ENCODE measurements at regions not wholly inside any gene's neighbourhood (a gene's known extent, or its start where the extent isn't known, plus 50 kb on each side); places are given as distances from the start of the nearest gene placed in this dataset.

DNA sequence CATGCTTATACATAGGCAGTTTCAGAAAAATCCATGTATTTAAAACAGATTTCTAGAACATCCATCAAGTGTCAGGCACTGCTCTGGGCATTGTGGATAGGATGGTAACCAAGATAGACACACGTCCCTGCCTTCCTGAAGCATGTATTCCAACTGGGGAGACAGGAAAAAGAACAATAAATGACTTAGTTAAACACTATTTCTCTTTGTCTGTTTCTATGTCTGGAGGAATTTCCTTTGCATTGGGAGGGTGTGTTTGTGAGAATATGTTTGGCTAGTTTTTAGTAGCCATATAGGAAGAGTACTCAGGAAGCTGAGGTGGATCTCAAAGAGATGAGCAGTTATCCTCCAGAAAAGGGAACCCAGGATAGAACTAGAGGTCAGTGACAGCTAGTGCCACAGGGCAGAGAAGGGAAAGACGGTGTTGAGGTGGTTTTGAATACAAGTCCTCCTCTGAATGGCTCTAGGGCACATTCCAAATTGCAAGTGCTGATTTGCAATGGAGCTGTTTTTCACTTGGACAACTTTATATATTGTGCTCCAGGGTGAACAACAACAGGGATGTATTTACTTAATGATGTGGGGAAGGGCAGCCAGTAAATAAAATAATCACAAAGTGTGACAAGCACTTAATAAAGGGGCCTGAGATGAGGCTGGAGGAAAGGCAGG is 144.7 kb upstream of the SHB start:
- TF ChIP-seq, protein P1, sequence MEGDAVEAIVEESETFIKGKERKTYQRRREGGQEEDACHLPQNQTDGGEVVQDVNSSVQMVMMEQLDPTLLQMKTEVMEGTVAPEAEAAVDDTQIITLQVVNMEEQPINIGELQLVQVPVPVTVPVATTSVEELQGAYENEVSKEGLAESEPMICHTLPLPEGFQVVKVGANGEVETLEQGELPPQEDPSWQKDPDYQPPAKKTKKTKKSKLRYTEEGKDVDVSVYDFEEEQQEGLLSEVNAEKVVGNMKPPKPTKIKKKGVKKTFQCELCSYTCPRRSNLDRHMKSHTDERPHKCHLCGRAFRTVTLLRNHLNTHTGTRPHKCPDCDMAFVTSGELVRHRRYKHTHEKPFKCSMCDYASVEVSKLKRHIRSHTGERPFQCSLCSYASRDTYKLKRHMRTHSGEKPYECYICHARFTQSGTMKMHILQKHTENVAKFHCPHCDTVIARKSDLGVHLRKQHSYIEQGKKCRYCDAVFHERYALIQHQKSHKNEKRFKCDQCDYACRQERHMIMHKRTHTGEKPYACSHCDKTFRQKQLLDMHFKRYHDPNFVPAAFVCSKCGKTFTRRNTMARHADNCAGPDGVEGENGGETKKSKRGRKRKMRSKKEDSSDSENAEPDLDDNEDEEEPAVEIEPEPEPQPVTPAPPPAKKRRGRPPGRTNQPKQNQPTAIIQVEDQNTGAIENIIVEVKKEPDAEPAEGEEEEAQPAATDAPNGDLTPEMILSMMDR (conservative IDR thresholded peaks at IDR 0.05; ENCODE audit: low read depth, low read length): no peak
- DNase-seq (ENCODE audit: low read depth): no peak
- H3K4me3 ChIP-seq (ENCODE audit: low read depth, low read length): no peak overlapping the region

DNA sequence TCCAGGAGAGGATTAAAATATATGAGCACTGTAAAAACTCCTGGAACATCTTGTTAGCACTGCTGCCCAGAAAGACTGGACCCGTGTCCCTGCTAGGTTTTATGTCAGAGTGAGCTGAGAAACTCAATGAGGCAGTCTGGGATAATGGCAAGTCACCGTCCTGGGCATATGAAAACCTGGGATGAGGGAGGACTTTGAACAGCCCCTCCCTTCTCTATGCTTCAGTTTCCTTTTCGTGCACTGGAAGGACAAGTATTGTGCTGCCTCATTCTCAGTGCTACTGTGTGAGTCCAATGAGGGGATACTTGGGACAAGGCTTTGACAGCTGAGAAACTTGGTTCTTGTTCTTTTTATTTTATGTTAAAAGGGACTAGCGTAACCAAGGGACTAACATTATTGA is 143.0 kb upstream of the SHB start:
- H3K4me3 ChIP-seq (ENCODE audit: low read depth, low read length): no peak overlapping the region
- TF ChIP-seq, protein P1 (conservative IDR thresholded peaks at IDR 0.05; ENCODE audit: low read depth, low read length): no peak
- DNase-seq (ENCODE audit: low read depth): no peak

DNA sequence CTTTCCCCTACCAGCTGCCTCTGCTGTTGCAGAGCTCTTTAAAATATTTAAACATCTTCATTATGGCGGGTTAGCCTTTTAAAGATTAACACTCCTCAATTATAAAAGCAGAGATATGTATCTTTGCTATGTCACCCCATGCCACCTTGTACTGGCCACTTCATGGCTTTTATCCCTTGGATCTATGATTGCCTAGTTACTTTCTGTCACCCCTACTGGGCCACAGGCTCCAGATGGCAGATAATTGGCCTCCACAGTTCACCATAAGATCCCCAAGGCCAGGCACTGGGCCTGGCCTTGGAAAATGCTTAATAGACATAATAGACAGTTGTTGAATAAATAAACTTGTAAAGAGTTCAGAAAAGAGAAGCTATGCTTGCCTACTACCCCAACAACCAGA is 142.0 kb upstream of the SHB start:
- H3K4me3 ChIP-seq (ENCODE audit: low read depth, low read length): no peak overlapping the region
- DNase-seq (ENCODE audit: low read depth): no peak
- TF ChIP-seq, protein P1 (conservative IDR thresholded peaks at IDR 0.05; ENCODE audit: low read depth, low read length): no peak

DNA sequence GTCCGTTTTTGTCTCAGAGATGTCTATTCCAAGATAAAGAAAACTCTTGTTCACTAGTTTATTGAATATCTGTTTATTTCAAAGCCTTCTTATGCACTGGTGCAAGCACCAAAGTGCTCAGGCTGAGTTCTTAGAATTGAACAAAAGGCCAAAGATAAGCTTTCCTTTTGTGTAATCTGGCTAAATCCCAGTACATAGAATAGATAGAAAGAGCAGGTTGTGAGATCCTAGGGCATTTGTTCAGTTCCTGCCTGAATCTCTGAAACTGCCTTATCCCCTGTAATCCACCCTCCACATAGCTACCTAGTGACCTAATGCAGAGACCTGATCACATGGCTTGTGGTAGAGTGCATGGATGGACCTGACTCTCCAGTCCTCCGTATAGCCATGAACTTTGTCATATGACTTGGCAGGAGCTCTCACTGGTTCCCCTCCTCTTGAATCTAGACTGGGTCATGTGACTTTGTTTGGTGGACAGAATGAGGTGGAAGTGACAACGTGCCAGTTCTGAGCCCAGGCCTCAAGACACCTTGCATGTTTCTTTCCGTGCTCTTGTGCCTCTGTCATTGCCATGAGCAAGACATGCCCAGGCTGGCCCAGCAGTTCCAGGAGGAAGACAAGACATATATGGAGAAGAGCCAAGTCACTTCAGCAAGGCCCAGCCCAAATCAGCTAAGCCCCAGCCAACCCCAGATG is 139.3 kb upstream of the SHB start:
- TF ChIP-seq, protein P1 (conservative IDR thresholded peaks at IDR 0.05; ENCODE audit: low read depth, low read length): no peak
- DNase-seq (ENCODE audit: low read depth): peak; percentile 57
- no peak overlapping the region for H3K4me3 ChIP-seq (ENCODE audit: low read depth, low read length)

DNA sequence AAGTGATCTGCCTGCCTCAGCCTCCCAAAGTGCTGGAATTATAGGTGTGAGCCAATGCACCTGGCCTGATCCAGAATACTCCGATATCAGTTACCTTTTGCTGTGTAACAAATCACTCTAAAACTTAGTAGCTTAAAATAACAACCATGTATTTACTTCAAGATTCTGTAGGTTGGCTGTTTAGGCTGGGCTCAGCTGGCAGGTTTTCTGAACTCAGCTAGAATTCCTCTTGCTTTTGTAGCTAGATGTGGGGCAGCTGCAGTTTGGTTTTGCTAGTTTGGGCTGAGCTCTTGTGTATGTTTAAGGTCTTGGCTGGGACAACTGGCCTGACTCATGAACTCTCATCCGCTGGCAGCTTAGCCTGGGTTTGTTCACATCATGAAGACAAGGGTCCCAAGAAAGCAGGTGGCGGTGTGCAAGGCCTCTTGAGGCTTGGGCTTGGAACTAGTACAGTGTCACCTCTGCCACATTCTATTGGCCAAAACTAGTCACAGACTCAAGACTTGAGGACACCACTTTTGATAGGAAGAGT is 138.3 kb upstream of the SHB start:
- TF ChIP-seq, protein P1 (conservative IDR thresholded peaks at IDR 0.05; ENCODE audit: low read depth, low read length): no peak
- no peak overlapping the region for H3K4me3 ChIP-seq (ENCODE audit: low read depth, low read length)
- DNase-seq (ENCODE audit: low read depth): no peak

DNA sequence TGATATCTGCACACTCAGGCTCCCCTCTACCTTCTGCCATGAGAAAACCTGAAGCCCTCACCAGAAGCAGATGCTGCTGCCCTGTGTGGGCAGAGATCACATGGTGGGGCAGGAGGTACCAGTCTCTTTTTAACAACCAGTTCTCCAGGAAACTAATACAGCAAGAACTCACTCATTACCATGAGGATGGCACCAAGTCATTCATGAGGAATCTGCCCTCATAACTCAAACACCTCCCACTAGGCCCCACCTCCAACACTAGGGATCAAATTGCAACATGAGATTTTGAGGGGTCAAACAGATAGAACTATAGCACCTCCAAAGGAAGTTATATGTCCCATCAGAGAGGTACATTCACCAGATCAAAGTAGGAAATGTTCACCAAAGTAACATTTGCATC is 136.3 kb upstream of the SHB start:
- no peak for DNase-seq (ENCODE audit: low read depth)
- no peak overlapping the region for H3K4me3 ChIP-seq (ENCODE audit: low read depth, low read length)
- TF ChIP-seq, protein P1 (conservative IDR thresholded peaks at IDR 0.05; ENCODE audit: low read depth, low read length): no peak

All from epithelial cell of proximal tubule (primary cell).